GM10266 (cell line): ENCODE measurements at regions not wholly inside any gene's neighbourhood (a gene's known extent, or its start where the extent isn't known, plus 50 kb on each side); places are given as distances from the start of the nearest gene placed in this dataset.

Experiments
- DNase-seq: peaks from one replicate; pipeline ENCODE4 v3.0.0; 2012; ENCODE audit errors: extremely low spot score
- CTCF ChIP-seq: IDR thresholded peaks from 2 replicates; pipeline ENCODE4 v1.5.1; 2012; ENCODE audit warnings: mild to moderate bottlenecking, low read depth; ENCODE audit not compliant: control insufficient read depth, insufficient read depth; ENCODE audit errors: missing control alignments

- no peak for TF ChIP-seq CTCF
- no peak for DNase-seq
These were observed 90.8 kb downstream of the GJA1 start for GRCh38 chr6:121526282-121526681.

GRCh38 chr6:121531658-121532169 lies 96.3 kb downstream of the GJA1 start:
- TF ChIP-seq CTCF: no peak
- no peak for DNase-seq

- no peak for TF ChIP-seq CTCF
- no peak for DNase-seq
These were observed 97.9 kb downstream of the GJA1 start for GRCh38 chr6:121533321-121533841.

- TF ChIP-seq CTCF: no peak
- DNase-seq: no peak
These were observed 100.3 kb downstream of the GJA1 start for GRCh38 chr6:121535777-121536176.

- DNase-seq: no peak
- no peak for TF ChIP-seq CTCF
These were observed 100.9 kb downstream of the GJA1 start for GRCh38 chr6:121536345-121536744.

GRCh38 chr6:121539439-121539838 lies 104.0 kb downstream of the GJA1 start:
- no peak for TF ChIP-seq CTCF
- DNase-seq: no peak

- no peak for TF ChIP-seq CTCF
- DNase-seq: no peak
These were observed 104.8 kb downstream of the GJA1 start for GRCh38 chr6:121540210-121540609.
